ENCODE measurements at regions not wholly inside any gene's neighbourhood (a gene's known extent, or its start where the extent isn't known, plus 50 kb on each side); places are given as distances from the start of the nearest gene placed in this dataset.

DNA sequence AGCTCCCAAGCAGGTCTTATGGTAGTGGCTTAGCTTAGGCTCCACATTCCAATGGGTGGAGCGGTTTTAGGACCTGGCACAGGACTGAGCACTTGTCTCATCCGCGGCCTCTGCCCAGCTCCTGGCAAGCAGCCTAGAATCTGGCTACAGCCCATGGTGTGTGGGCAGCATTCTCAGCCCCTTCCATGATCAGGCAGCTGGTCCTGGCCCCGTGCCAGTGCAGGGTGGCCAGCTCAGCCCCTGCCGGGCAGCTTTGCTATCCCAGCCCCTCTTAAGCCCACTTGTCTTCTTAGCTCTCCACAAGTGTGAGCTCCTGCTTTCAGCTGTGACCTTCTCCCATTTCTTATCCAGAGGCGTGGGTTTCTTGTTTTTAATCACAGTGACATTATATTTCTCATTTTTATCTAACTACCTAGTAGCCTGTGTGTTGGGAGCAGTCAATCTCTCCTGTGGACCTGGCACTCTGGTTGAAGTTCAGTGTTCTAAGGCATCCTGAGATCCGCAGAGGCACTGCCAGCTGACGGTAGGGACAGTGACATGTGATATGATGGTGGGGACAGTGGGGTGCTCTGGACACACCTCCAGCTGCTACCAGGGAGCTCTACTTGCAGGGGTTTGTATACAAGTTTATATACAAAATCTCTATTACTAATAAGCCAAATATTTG, 84.5 kb upstream of the PRNP start:
- no peaks in the 10 kb centered on the region for H3K36me3 Mint-ChIP-seq (ENCODE audit: insufficient read depth, unreplicated experiment)
- H3K27me3 Mint-ChIP-seq (ENCODE audit: insufficient read depth, unreplicated experiment), result peaks cover 18% of the 10 kb centered on the region
- TF ChIP-seq, protein P1, sequence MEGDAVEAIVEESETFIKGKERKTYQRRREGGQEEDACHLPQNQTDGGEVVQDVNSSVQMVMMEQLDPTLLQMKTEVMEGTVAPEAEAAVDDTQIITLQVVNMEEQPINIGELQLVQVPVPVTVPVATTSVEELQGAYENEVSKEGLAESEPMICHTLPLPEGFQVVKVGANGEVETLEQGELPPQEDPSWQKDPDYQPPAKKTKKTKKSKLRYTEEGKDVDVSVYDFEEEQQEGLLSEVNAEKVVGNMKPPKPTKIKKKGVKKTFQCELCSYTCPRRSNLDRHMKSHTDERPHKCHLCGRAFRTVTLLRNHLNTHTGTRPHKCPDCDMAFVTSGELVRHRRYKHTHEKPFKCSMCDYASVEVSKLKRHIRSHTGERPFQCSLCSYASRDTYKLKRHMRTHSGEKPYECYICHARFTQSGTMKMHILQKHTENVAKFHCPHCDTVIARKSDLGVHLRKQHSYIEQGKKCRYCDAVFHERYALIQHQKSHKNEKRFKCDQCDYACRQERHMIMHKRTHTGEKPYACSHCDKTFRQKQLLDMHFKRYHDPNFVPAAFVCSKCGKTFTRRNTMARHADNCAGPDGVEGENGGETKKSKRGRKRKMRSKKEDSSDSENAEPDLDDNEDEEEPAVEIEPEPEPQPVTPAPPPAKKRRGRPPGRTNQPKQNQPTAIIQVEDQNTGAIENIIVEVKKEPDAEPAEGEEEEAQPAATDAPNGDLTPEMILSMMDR (IDR thresholded peaks at IDR 0.05; ENCODE audit: insufficient read depth in 1 of 2, low read depth in 1 of 2, low read length in 1 of 2, severe bottlenecking in 1 of 2, unreplicated experiment in 1 of 2), result no peak
- H3K4me3 ChIP-seq (ENCODE audit: low read depth, low read length), result no peak overlapping the region
- CTCF ChIA-PET, result interaction anchor here (1.2 kb wide), 1 partner anchor 119 kb away, joined by 3 read pairs; no protein-coding TSS in a partner anchor
- no peak overlapping the region for H3K27ac Mint-ChIP-seq (ENCODE audit: unreplicated experiment)
- H3K36me3 ChIP-seq (ENCODE audit: control insufficient read depth, insufficient read depth, low read length), result no peaks in the 10 kb centered on the region
- no peaks in the 10 kb centered on the region for H3K4me1 Mint-ChIP-seq (ENCODE audit: low read depth, unreplicated experiment)
- H3K9me3 ChIP-seq, result no peaks in the 10 kb centered on the region
- intact Hi-C loops (cut with micrococcal nuclease; ENCODE audit: unreplicated experiment), result loop anchor here (10.0 kb wide), 1 partner anchor 593 kb away; no protein-coding TSS in a partner anchor
- no peaks in the 10 kb centered on the region for H3K9me3 Mint-ChIP-seq (ENCODE audit: unreplicated experiment)
- no TSS peak for BruUV-seq (replicated peaks)
- DNase-seq, result no peak
- POLR2A ChIA-PET, result no interaction called here
- H3K4me3 Mint-ChIP-seq (ENCODE audit: unreplicated experiment), result no peak overlapping the region
- H3K27me3 ChIP-seq (replicated peaks; ENCODE audit: control insufficient read depth, insufficient read depth, low read length), result no peaks in the 10 kb centered on the region; the same call in none of the 2 replicates
- no peaks in the 10 kb centered on the region for H3K4me1 ChIP-seq

GRCh38 chr20:4600308-4601014, 85.8 kb upstream of the PRNP start:
- CTCF ChIA-PET, result no interaction called here
- intact Hi-C loops (cut with micrococcal nuclease; ENCODE audit: unreplicated experiment), result loop anchor here (10.0 kb wide), 1 partner anchor 594 kb away; no protein-coding TSS in a partner anchor

DNA sequence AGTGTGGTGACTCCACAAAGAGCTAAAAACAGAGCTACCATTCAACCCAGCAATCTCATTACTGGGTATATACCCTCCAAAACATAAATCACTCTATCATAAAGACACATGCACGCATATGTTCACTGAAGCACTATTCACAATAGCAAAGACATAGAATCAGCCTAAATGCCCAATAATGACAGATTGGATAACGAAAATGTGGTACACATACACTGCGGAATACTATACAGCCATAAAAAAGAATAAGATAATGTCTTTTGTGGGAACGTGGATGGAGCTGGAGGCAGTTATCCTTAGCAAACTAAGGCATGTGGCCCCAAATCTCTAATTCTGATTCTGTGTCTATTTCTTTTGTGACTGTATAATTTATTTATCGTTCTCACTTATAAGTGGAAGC, 89.0 kb upstream of the PRNP start:
- H3K4me3 Mint-ChIP-seq (ENCODE audit: unreplicated experiment), result no peak overlapping the region
- no peaks in the 10 kb centered on the region for H3K36me3 ChIP-seq (ENCODE audit: control insufficient read depth, insufficient read depth, low read length)
- no peaks in the 10 kb centered on the region; the same call in 1 of the 2 replicates for H3K27me3 ChIP-seq (replicated peaks; ENCODE audit: control insufficient read depth, insufficient read depth, low read length)
- peaks cover 3% of the 10 kb centered on the region for H3K4me1 ChIP-seq
- H3K36me3 Mint-ChIP-seq (ENCODE audit: insufficient read depth, unreplicated experiment), result no peaks in the 10 kb centered on the region
- peaks cover 4% of the 10 kb centered on the region for H3K27me3 Mint-ChIP-seq (ENCODE audit: insufficient read depth, unreplicated experiment)
- no peaks in the 10 kb centered on the region for H3K9me3 Mint-ChIP-seq (ENCODE audit: unreplicated experiment)
- H3K4me3 ChIP-seq (ENCODE audit: low read depth, low read length), result no peak overlapping the region
- CTCF ChIA-PET, result no interaction called here
- TF ChIP-seq, protein P1 (IDR thresholded peaks at IDR 0.05; ENCODE audit: insufficient read depth in 1 of 2, low read depth in 1 of 2, low read length in 1 of 2, severe bottlenecking in 1 of 2, unreplicated experiment in 1 of 2), result no peak
- no peak overlapping the region for H3K27ac Mint-ChIP-seq (ENCODE audit: unreplicated experiment)
- H3K9me3 ChIP-seq, result no peaks in the 10 kb centered on the region
- no TSS peak for BruUV-seq (replicated peaks)
- peaks cover 6% of the 10 kb centered on the region for H3K4me1 Mint-ChIP-seq (ENCODE audit: low read depth, unreplicated experiment)
- POLR2A ChIA-PET, result no interaction called here
- intact Hi-C loops (cut with micrococcal nuclease; ENCODE audit: unreplicated experiment), result no loop called here
- no peak for DNase-seq

More at GRCh38 chr20:4600308-4601014, 85.8 kb upstream of the PRNP start:
- H3K27me3 Mint-ChIP-seq (ENCODE audit: insufficient read depth, unreplicated experiment), result peaks cover 14% of the 10 kb centered on the region
- POLR2A ChIA-PET, result no interaction called here
- H3K27ac Mint-ChIP-seq (ENCODE audit: unreplicated experiment), result no peak overlapping the region
- TF ChIP-seq, protein P1 (IDR thresholded peaks at IDR 0.05; ENCODE audit: insufficient read depth in 1 of 2, low read depth in 1 of 2, low read length in 1 of 2, severe bottlenecking in 1 of 2, unreplicated experiment in 1 of 2), result no peak
- H3K9me3 ChIP-seq, result no peaks in the 10 kb centered on the region
- no peaks in the 10 kb centered on the region for H3K9me3 Mint-ChIP-seq (ENCODE audit: unreplicated experiment)
- no peaks in the 10 kb centered on the region for H3K4me1 Mint-ChIP-seq (ENCODE audit: low read depth, unreplicated experiment)
- no peak overlapping the region for H3K4me3 ChIP-seq (ENCODE audit: low read depth, low read length)
- no peaks in the 10 kb centered on the region for H3K36me3 ChIP-seq (ENCODE audit: control insufficient read depth, insufficient read depth, low read length)
- no peaks in the 10 kb centered on the region for H3K4me1 ChIP-seq
- H3K4me3 Mint-ChIP-seq (ENCODE audit: unreplicated experiment), result no peak overlapping the region
- no TSS peak for BruUV-seq (replicated peaks)
- no peaks in the 10 kb centered on the region for H3K36me3 Mint-ChIP-seq (ENCODE audit: insufficient read depth, unreplicated experiment)
- H3K27me3 ChIP-seq (replicated peaks; ENCODE audit: control insufficient read depth, insufficient read depth, low read length), result no peaks in the 10 kb centered on the region; the same call in none of the 2 replicates
- DNase-seq, result no peak

Measured in Caco-2 (cell line).